ENCODE measurements at regions not wholly inside any gene's neighbourhood (a gene's known extent, or its start where the extent isn't known, plus 50 kb on each side); places are given as distances from the start of the nearest gene placed in this dataset.
"Not testable (repeated sequence)": the region's sequence is repeated elsewhere in the genome, so short reads cannot be mapped to it uniquely, and the experiment has no call there.

- DNase-seq (ENCODE audit: low read depth) = no peak
These were observed 1202.3 kb downstream of the GALC start for GRCh38 chr14:86790408-86791364.

DNA sequence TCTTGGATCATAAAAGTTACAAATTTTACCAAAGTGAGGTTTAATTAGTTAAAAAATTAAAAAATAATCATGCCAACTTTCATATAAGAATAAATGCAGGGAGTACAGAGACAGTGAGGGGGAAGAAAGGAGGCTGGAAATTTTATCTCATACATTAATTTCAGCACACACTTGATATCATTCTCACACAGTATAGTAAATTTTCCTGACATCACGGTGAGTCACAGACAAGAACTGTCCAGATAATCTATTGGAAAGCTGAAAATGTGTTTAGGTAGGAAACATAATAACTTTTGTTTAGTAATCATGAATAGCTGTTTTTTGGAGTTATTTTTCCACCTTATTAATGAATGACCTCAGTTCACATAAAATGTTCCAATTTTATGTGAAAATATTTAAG is 1204.8 kb downstream of the GALC start:
- DNase-seq (ENCODE audit: low read depth) = no peak

DNA sequence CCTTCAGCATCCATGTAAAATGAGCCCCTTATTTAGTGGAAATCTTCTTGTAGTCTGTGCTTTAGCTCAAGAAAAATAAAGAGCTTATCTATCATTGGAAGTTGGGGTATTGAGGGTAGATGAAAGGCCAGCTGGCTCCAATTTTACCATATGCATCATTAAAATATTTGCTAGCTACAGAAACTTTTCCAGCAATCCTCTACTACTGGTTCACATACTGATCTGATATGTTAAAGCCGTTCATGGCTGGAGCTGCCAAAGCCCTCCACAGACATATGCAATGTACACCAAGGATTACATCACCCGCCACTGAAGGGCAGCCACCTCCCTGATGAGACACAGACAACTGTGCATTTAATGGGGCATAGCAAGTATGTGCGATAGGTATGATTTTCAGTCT is 1205.3 kb downstream of the GALC start:
- no peak for DNase-seq (ENCODE audit: low read depth)

DNA sequence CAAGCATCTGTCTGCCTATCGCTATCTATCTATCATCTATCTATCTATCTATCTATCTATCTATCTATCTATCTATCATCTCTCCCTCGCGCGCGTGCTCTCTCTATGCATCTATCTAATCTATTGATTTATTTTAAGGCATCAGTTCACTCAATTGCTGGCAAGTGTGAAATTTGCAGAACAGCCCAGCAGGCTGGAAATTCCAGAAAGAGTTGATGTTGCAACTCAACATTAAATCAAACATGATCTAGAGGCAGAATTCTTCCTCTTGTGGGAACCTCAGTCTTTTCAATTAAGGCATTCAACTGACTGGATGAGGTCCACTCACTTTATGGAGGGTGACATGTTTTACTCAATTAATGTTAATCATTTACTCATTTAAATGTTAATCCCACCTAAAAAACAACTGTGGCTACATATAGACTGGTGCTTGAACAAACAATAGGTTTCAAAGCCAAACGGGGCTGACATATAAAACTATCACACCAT is 1210.8 kb downstream of the GALC start:
- DNase-seq (ENCODE audit: low read depth) = no peak

GRCh38 chr14:86780876-86781510 is 1212.0 kb downstream of the GALC start:
- no peak for DNase-seq (ENCODE audit: low read depth)

GRCh38 chr14:86780461-86780860 is 1212.5 kb downstream of the GALC start:
- no peak for DNase-seq (ENCODE audit: low read depth)

DNA sequence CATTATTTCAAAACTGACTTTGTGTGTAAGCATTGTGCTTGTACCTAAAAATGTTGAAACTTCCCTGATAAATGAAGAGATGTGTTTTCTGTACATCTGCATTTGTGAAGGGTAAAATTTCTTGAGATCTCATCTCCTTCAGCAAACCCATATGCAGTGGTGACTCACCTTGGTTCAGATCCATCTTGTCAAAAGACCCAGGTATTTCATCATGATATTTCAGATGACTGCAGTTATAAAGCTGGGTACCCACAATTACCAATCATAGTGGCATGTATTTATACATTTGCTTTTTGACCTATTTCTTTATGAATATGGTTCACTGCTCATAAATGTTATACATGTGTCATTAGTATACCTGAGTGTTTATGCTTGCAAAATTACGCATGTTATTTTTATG is 1213.6 kb downstream of the GALC start:
- no peak for DNase-seq (ENCODE audit: low read depth)

- no peak for DNase-seq (ENCODE audit: low read depth)
These were observed 1214.9 kb downstream of the GALC start for GRCh38 chr14:86777963-86778602.

DNA sequence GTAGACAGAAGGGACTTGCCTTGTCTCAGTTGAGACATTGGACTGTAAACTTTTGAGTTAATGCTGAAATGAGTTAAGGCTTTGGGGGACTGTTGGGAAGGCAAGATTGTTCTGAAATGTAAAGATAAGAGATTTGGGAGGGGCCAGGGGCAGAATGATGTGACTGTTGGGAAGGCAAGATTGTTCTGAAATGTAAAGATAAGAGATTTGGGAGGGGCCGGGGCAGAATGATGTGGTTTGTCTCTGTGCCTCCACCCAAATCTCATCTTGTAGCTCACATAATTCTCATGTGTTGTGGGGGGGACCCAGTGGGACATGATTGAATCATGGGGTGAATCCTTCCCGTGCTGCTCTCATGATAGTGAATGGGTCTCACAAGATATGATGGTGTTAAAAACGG is 1217.1 kb downstream of the GALC start:
- not testable (repeated sequence) for DNase-seq (ENCODE audit: low read depth)

- no peak for DNase-seq (ENCODE audit: low read depth)
These were observed 1218.1 kb downstream of the GALC start for GRCh38 chr14:86774916-86775315.

DNA sequence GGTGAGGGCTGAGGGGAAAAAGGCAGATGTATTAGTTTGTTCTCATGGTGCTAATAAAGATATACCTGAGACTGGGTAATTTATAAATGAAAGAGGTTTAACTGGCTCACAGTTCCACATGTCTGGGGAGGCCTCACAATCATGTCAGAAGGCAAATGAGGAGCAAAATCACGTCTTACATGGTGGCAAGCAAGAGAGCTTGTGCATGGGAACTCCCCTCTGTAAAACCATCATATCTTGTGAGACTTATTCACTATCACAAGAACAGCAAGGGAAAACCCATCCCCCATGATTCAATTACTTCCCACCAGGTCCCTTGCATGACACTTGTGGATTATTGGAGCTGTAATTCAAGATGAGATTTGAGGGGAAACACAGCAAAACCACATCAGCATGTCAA is 1220.9 kb downstream of the GALC start:
- no peak for DNase-seq (ENCODE audit: low read depth)

DNA sequence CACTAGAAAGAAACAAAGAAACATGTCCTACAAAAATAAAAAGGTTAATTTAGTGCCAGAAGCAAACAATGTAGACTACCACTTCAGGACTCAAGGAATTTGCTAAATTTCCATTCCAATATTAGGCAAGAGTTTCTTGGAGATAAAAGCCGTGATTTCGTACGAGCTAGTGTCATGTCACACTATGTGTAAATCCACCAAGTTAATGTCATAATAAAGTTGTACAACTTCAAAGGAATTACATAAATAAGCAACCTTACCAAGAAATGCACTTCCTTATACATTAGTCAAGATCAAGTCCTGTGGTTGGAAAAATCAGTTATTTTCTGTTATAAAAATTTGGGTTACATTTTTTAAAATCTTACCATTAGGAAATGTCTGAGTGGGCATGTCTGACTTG is 1222.8 kb downstream of the GALC start:
- DNase-seq (ENCODE audit: low read depth) = no peak

GRCh38 chr14:86766469-86766868 is 1226.5 kb downstream of the GALC start:
- no peak for DNase-seq (ENCODE audit: low read depth)

- no peak for DNase-seq (ENCODE audit: low read depth)
These were observed 1231.4 kb downstream of the GALC start for GRCh38 chr14:86761611-86762010.

- no peak for DNase-seq (ENCODE audit: low read depth)
These were observed 1226.7 kb downstream of the FLRT2 start for GRCh38 chr14:86756521-86757190.

DNA sequence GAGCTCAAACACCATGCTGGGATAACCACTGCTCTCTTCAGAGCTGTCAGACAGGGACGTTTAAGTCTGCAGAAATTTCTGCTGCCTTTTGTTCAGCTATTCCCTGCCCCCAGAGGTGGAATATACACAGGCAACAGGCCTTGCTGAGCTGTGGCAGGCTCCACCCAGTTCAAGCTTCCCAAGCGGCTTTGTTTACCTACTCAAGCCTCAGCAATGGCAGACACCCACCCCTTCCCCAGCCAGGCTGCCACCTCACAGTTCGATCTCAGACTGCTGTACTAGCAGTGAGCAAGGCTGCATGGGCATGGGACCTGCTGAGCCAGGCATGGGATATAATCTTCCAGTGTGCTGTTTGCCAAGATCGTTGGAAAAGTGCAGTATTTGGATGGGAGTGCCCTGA is 1220.5 kb downstream of the FLRT2 start:
- not testable (repeated sequence) for DNase-seq (ENCODE audit: low read depth)

- DNase-seq (ENCODE audit: low read depth) = no peak
These were observed 1209.8 kb downstream of the FLRT2 start for GRCh38 chr14:86739761-86740160.

- DNase-seq (ENCODE audit: low read depth) = not testable (repeated sequence)
These were observed 1201.5 kb downstream of the FLRT2 start for GRCh38 chr14:86731427-86731826.

GRCh38 chr14:86723254-86723624 is 1193.3 kb downstream of the FLRT2 start:
- DNase-seq (ENCODE audit: low read depth) = no peak

- DNase-seq (ENCODE audit: low read depth) = no peak
These were observed 1192.8 kb downstream of the FLRT2 start for GRCh38 chr14:86722612-86723253.

DNA sequence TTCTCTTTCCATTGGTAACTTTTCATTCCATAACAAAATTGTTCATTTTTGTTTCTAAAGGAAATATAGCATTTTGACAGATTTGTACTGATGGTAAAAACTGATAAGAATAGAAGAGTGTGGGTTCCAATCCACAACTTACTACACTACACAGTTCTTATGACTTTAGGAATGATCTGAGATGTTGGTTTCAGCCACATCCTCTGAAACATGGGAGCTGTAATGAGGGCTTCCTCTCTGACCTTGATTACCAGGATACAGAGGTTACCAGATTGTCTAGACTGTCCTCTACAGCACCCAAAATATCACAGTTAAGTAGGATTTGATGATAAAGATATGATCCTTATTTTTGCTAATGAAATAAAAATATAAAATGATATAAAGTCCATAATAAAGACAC is 1184.6 kb downstream of the FLRT2 start:
- no peak for DNase-seq (ENCODE audit: low read depth)

DNA sequence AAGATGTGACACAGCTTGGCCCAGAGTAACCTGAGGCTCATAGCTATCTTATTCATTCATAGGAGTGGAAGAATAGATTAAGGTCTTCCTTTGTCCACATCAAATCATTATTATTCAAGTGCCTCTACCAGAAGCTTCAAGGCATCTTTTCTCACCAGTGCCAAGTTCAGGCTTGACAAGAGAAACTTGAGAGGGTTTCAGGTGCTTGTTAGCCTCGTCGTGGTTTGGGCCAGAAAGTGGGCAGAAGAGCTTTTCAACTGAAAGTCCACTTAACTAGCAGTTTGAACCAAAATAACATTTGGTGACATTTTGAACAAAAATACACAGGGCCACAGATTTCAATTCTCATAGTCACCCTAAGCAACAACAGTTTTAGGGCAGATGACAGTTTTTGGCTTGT is 1184.2 kb downstream of the FLRT2 start:
- DNase-seq (ENCODE audit: low read depth) = no peak

Data from T-helper 22 cell (primary cell).